Stimulated activated CD4-positive, alpha-beta T cell treated with anti-CD3 and anti-CD28 coated beads, Interleukin-15, amount 100 ng/mL, for 24 hours (primary cell): ENCODE measurements at regions not wholly inside any gene's neighbourhood (a gene's known extent, or its start where the extent isn't known, plus 50 kb on each side); places are given as distances from the start of the nearest gene placed in this dataset.
"Not testable (repeated sequence)": the region's sequence is repeated elsewhere in the genome, so short reads cannot be mapped to it uniquely, and the experiment has no call there.

Experiments
- DNase-seq: peaks from one replicate; pipeline ENCODE4 v3.0.0-alpha.2; 2020

DNA sequence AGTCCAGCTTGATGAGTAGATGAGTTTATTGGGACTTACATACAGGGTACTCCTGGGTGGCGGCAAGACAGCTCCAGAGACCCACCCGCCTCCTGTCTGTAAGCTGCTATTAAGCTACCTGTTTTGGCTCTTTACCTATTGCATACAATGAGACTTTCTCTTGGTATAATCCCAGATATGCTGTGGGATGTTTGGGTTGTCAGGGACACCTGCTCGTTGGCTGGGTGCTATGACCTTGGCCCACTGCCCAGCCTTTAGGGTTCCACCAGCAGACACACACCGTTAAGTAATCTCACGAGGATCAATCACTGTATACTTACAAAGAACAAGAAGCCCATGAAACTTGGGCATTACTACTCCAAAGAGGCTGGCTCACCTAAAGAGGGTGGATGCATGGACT is 116.4 kb downstream of the NPIPB5 start:
- no peak for DNase-seq

DNA sequence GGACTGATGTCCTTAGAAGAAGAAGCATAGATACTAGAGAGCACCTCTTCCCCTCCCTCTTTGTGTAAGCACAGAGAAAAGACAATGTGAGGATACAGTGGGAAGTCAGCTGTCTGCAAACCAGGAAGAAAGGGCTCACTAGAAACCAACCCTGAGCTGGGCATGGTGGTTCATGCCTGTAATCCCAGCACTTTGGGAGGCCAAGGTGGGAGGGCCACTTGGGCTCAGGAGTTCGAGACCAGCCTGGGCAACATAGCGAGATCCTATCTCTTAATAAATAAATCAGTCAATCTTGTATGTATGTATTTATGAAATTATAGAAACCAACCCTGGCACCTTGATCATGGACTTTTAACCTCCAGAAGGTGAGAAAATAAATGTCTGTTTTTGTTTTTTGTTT is 118.3 kb downstream of the NPIPB5 start:
- no peak for DNase-seq

DNA sequence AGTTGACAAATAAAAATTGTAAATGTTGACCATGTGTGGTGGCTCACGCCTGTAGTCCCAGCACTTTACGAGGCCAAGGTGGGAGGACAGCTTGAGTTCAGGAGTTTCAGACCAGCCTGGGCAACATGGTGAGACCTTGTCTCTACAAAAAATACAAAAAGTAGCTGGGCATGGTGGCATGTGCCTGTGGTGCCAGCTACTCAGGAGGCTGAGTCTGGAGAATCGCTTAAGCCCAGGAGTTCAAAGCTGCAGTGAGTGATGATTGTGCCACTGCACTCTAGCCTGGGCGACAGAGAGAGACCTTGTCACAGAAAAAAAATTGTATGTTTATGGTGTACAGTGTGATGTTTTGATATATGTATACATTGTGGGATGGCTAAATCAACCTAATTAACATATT is 119.6 kb downstream of the NPIPB5 start:
- DNase-seq, result no peak

DNA sequence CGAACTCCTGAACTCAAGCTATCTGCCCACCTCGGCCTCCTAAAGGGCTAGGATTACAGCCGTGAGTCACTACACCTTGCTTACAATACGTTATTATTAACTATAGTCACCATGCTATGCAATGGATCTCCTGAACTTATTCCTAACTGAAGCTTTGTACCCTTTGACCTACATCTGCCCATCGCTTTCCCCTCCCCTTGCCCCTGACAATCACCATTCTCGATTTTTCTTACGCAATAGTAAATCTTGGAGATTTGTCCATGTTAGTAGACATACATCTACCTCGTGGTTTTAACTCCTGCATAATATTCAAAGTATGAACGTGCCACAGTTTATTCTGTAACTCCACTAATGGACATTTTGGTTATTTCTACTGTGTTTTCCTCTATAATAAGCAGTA is 120.6 kb downstream of the NPIPB5 start:
- no peak for DNase-seq

DNA sequence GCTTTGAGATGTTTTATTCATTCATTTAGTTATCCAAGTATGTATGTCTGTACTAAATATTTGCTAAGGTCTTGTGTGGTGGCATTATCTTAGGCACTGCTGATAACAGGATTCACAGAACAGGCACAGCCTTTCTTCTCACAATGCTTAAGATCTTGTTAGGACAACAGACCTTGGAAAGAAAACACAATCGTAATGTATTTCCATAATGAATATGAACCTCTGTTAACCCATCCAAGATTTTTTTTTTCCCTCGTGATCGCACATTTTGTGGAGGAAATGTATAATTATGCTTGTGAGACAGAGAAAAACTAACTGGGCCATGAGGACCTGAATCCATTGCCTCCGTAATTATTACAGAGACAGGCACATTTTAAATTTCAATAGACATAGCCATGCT is 121.9 kb downstream of the NPIPB5 start:
- no peak for DNase-seq

DNA sequence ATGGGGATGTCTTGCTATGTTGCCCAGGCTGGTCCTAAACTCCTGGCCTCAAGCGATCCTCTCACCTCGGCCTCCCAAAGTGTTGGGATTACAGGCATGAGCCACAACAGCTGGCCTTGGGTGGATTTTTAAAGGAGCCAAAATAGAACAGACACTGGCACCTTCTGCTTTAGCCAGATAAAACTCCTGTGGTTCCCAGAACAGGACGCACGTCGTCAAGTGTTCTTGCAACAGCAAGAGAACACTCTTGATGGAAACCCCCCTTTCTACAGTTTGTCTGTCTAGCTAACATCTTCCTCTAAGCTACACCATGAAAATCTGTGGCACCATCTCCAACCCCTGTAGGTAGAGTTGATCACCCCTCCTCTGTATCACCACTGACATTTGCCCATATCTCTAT is 122.6 kb downstream of the NPIPB5 start:
- no peak for DNase-seq

DNA sequence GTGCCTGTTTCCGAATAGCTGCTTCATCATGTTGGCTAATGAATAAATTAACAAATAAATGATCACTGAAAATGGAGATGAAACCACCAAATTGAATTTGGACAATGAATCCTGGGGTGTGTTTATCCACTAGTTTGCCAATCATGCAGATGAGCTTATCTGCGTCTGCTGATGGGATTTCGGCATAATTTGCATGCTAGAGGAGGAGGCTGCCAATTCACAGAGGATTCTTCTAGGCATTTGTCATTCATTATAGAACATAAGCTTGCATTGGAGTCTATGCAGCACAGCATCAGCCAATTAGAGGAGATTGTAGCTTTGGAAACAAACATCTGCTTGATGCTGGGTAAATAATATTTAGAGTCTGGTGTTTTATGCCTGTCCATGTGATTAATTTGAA is 123.1 kb downstream of the NPIPB5 start:
- DNase-seq, result no peak

DNA sequence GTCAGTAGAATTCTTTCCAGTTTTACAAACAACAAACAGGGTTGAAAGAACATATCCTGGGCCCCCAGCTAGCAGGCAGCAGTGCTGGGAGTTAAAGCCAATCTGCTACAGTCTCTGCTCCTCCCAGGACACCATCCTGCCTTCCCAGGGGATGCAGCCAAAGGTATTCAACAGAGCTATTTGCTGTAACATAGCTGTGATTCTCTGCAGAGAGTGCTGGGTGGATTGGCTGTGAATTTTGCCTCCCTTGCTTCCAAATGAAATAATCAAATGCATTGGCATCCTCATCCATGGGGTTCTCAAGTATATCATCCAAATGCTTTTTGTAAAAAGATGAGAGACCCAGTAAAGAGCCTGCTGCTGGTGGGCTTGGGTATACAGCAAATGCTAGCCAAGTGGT is 124.3 kb downstream of the NPIPB5 start:
- DNase-seq, result no peak

DNA sequence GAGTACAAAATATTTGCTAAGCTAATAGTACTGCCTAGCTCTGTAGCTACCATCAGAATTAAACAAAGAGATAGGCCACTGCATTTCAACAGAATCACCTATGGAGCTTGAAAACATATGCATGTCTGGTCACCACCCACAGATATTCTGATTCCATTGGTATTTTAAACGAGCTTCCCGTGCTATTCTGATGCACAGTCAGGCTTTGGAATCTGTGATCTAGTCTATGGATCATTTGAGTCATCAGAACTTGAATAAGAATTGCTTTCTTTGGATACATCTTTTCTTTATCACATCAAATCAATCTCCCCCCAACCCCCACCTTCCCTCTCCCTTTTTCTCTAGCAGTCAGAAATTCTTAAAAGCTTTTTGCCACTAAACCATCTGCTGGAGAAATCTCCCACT is 124.7 kb downstream of the NPIPB5 start:
- DNase-seq, result no peak

DNA sequence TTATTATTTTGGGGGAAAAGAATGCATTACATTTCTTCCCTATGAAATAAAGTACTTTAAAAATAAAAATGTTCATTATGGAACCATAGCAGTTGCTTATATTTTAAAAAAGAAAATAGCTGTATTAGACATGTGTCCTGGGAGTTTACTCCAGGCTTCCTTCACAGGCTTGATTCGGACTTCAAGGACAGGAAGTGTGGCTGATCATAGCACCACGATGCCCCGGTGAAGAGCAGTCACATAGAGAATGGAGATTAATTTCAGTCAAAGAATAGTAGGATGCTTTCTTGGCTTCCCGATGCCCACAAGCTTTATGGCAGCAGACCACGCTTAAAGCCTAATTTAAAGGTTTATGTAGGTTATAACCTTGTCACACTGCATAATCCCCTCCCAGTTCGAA is 125.1 kb downstream of the NPIPB5 start:
- DNase-seq, result no peak

DNA sequence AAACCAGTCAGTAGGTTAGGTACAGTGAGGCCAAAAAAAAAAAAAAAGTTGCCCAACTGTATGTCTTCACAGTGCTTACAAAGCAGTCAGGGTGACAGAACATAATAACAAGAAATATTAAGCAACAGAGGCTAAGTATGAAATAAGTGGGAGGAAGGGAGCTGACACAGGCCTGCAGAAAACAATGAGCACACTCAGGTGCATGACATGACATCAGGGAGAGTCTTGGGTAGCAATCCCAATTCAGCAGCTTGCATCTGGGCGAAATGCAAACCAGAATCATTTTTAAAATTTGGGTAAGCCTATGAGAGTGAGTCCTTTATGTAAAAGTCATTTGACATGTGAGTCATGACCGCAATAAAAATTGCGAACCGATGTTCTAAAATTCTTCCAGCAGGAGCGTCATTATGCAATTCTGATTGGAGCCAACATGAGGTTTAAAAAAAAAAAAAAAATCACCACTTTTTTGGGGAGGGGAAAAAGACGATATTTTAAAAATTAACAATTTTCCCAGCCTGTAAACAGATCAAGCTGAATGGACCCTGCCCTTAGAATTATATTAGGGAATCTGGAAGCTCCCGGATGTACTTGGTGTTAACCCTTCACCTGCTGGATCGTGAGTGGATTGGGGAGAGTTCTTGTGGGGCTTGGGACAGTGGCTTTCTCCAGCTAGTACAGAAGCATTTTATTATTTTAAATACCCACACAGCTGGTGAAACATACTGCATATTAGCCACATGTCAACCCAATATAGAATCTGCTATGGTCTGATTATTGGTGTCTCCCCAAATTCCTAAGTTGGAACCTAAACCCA is 127.9 kb downstream of the NPIPB5 start:
- no peak for DNase-seq

DNA sequence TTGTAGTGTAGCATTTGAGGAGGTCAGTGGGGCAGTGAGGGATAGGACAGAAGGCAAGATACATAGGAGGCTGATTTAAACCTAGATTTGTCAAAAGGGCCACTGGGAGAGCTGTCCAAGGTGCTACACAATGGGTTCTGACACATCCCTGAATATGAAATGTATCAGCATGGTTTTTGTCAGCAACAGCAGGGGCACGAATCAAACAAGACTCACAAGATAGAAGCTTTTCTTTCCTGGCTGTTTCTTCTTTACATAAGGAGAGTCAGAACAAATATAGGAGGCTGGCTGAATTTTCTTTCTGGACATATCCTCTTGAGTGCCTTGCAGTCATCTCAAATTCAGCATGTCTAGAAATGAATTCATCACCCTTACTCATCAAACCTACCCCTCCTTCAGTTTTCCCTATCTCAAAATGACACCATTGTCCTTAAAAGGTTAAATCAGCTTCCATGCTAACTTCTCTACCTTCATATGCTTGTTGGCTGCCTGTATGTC is 130.5 kb downstream of the NPIPB5 start:
- DNase-seq, result no peak

DNA sequence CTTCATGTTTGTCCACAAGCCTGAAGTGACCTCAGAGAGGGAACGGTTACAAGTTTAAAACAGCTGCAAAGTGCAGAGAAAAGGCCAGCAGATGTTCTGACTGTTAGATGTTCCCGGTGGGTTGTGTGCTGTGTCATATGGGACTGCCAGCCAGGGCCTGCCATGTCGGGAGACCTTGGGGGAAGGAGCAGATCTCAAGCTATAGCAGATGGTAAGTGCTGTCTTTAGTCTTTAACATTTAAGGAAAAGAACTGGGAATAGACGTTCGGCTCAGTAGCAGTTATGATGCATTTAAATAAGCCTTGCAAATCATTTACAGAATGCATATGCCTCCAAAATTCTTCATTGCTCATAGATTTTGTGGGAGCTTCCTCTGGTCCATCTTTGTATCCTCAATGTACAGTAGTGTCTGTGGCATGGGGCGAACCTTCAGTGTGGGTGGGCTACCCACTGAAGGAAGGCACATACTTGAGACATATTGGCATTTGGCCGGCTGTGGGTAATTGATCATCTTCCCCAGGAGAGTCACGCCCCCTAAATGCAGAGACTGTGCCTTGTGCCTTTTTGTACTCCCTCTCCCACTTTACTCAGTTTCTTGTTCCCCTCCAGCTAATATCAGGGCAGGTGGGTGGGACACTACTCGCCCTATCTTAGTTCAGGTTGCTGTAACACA is 131.9 kb downstream of the NPIPB5 start:
- DNase-seq, result no peak

DNA sequence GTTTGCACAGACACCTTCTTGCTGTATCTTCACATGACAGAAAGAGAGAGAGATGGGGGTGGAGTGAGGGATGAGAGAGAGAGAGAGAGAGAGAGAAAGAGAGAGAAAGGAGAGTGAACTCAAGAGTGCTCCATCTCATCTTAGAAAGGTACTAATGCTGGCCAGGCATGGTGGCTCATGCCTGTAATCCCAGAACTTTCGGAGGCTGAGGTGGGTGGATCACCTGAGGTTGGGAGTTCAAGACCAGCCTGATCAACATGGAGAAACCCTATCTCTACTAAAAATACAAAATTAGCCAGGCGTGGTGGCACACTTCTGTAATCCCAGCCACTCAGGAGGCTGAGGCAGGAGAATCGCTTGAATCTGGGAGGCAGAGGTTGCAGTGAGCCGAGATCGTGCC is 132.5 kb downstream of the NPIPB5 start:
- DNase-seq, result not testable (repeated sequence)

DNA sequence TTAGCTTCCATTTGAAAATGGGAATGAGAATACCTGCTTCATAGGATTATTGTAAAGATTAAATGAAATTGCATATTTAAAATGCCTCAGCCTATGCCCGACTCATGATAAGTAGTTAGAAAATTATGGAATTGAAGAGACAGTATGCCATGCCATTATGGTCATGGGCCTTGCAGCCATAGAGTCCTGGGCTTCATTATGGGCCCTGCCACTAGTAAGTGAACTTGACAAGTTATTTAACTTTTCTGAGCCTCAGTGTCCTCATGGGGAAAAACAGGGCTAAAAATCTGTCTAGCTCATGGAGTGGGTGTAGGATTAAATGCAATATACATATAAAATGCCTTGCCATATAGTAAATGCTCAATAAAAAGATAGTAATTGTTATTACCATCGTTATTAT is 133.2 kb downstream of the NPIPB5 start:
- no peak for DNase-seq

DNA sequence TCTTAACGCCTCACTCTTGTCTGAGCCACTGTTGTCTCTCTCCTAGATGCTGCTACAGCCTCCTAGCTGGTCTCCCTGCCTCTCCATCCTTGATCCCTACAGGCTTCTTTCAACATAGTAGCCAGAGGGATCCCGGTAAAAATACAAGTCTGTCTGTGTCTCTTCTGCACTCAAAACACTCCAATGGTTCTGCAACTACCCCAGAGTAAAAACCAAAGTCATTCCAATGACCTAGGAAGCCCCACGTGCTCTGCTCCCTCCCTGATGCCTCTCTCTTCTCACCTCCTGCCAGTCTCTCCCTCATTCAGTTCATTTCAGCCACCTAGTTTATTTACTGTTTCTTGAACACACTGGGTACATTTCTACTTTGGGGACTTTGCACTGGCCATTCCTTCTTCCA is 135.2 kb downstream of the NPIPB5 start:
- no peak for DNase-seq

DNA sequence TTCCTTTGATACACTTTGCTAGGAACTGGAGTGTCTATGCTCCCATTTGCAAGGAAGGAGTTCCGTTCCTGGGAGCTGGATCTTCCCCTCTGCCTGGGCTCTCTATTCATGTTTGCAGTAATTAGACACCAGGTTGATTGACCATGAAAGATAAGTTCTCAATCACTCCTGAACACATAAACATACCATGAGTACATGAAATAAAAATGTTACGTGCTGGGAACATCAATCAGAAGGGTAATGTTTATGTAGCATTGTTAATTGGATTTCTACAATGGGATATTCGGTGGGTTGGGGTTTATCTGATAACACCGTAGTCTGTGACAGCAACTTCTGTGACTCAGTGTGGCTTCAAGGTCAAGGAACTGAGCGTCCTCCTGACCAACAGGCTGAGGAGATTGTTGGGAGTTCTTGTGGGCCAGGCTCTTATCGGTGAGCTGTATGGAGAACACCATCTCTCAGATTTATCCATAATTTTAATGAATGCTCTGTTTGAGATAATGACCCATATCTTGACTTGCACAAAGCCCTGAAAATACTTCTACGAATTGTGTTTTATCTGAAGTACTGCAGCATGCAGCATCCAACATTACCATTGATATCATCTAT is 136.4 kb downstream of the NPIPB5 start:
- DNase-seq, result no peak

DNA sequence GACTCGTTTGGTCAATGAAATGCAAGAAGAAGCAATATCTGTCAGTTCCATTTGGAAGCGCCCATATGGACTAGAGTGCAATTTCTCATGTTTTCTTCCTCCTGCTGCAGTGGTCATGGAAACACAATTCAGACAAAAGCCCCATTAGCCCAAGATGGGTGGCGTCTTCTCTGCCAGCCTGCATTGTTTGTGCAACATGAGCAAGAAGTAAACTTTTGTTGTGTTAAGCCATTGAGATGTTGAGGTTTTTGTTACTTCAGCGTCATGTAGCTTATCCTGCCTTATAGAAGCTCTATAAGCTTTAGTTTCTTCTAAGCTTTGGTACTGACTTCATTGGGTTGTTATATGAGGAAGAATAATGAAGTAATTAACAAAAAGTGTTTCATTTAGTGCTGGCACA is 137.4 kb downstream of the NPIPB5 start:
- DNase-seq, result no peak

DNA sequence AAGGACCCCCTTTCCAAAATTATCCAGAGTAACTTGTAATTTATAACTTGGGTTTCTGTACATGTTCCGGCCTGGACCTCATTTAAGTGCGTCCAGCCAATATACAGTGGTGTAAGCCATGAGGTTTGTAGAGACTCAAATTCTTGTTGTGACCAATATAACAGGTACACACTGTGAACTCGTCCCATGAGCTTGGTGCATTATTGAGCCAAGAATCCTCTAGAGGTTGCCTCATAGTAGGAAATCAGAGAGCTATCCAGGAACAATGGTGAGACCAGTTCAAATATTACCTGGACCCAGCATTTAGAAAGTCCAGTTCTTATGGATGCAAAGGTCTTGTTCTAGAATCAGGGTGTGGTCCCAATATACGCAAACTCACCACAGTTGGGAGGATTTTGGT is 138.2 kb downstream of the NPIPB5 start:
- no peak for DNase-seq

DNA sequence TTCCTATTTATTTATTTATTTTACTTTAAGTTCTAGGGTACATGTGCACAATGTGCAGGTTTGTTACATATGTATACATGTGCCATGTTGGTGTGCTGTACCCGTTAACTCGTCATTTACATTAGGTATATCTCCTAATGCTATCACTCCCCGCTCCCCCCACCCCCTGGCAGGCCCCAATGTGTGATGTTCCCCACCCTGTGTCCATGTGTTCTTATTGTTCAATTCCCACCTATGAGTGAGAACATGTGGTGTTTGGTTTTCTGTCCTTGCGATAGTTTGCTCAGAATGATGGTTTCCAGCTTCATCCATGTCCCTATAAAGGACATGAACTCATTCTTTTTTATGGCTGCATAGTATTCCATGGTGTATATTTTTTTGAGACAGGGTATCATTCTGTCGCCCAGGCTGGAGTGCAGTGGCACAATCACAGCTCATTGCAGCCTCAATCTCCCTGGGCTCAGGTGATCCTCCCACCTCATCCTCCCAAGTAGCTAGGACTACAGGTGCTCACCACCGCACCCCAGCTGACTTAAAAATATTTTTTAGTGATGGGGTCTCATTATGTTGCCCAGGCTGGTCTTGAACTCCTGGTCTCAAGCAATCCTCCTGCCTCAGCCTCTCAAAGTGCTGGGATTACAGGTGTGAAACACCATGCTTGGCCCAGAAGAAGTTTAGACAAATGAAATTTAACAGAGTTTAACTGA is 140.6 kb downstream of the NPIPB5 start:
- DNase-seq, result not testable (repeated sequence)

DNA sequence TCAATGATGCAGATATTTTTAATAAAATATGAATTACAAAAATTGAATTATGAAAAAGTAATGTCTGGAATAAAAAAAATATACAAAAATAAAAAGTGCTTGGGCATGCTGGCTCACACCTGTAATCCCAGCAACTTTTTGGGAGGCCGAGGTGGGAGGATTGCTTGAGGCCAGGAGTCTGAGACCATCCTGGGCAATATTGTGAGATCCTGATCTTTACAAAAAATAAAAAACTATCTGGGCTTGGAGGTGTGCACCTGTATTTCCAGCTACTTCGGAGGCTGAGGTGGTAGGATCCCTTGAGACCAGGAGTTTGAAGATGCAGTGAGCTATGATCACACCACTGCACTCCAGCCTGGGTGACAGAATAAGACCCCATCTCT is 141.8 kb downstream of the NPIPB5 start:
- DNase-seq, result no peak

DNA sequence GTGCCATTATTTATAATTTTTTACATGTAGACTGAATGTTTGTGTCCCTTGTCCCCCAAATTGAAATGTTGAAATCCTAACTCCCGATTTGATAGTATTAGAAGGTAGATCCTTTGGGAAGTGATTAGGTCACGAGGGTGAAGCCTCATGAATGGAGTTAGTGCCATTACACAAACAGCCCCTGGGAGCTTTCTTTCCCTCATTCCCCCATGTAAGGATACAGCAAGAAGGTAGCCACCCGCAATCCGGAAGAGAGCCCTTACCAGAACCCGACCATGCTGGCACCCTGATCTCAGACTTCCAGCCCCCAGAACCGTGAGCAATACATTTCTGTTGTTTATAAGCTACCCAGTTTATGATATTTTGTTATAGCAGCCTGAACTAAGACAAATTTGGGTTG is 143.2 kb downstream of the NPIPB5 start:
- no peak for DNase-seq

DNA sequence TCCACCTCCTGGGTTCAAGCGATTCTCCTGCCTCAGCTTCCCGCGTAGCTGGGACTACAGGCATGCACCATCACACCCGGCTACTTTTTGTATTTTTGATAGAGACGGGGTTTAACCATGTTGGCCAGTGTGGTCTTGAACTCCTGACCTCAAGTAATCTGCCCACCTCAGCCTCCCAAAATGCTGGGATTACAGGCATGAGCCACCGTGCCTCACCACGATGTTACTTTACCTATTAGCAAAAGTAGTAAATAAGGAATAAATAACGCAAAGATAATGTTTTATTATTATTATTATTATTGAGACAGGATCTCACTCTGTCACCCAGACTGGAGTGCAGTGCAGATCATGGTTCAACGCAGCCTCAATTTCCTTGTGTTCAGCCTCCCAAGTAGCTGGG is 145.9 kb downstream of the NPIPB5 start:
- not testable (repeated sequence) for DNase-seq

DNA sequence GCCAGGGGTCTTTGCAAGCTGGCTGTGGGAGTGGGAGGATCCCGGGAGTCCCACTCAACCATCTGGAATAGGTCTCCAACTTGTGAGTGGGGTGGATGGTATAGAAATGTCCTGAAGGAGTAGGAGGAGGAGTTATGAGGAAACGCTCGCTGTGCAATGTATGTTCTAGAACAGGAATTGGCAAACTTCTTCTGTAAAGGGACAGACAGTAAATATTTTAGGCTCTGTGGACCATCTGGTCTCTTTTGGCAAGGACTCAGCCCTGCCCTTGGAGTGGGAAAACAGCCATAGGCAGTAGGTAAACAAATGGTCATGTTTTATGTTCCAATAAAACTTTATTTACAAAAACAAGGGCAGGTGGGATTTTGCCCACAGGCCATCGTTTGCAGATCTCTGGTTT is 149.2 kb downstream of the NPIPB5 start:
- no peak for DNase-seq
